ENCODE measurements at regions not wholly inside any gene's neighbourhood (a gene's known extent, or its start where the extent isn't known, plus 50 kb on each side); places are given as distances from the start of the nearest gene placed in this dataset.

- TF ChIP-seq CTCF (IDR thresholded peaks at IDR 0.05) (no peak), TCF7L2 (IDR thresholded peaks at IDR 0.05; ENCODE audit: low read depth, low read length) (no peak), REST (IDR thresholded peaks at IDR 0.05; ENCODE audit: insufficient read depth in 1 of 2, low read depth in 2 of 2, low read length in 1 of 2) (no peak), POLR2AphosphoS5 (IDR thresholded peaks at IDR 0.05; ENCODE audit: low read depth, low read length) (no peak)
Observed at GRCh38 chr11:129733384-129733783, 82.3 kb upstream of the TMEM45B start.
